ENCODE measurements at regions not wholly inside any gene's neighbourhood (a gene's known extent, or its start where the extent isn't known, plus 50 kb on each side); places are given as distances from the start of the nearest gene placed in this dataset.

DNA sequence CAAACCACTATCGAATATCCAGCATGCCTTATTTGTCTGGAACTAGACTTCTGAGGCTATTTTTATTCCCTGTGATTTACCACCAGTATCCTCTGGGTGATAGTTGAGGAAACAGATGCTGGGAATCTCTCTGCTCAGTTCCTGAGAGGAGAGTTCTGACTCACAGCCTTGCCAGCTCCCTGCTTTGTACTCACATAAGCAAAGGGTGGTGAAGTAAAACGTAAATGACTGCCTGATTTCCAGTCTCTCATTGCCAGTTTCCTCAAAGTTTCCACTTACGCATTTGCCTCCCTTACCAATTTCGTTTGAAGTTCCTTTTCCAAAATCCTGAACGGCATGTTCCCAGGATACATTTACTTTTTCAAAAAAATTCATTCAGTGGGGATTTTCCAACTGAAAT lies 69.2 kb upstream of the HNRNPA3 start:
- Histone ChIP-seq H3K79me2 (ENCODE audit: control insufficient read depth, insufficient read depth, low read length) (no peaks in the 10 kb centered on the region), H3K79me1 (ENCODE audit: low read length) (no peaks in the 10 kb centered on the region), H3K23ac (ENCODE audit: low read length) (no peak overlapping the region), H3K9ac (ENCODE audit: low read length) (no peak overlapping the region), H2BK120ac (ENCODE audit: low read depth, low read length) (no peak overlapping the region), H3K27me3 (ENCODE audit: insufficient read depth, low read length, poor library complexity) (peaks cover 3% of the 10 kb centered on the region), H3K4me2 (ENCODE audit: low read length) (no peak overlapping the region), H3K4me3 (ENCODE audit: low read length) (no peak overlapping the region), H3K36me3 (ENCODE audit: control insufficient read depth, insufficient read depth, low read length) (no peaks in the 10 kb centered on the region), H3K27ac (ENCODE audit: low read depth, low read length) (no peak overlapping the region), H4K5ac (ENCODE audit: low read length) (no peak overlapping the region), H3K18ac (ENCODE audit: low read length) (no peak overlapping the region), H3K4me1 (ENCODE audit: control insufficient read depth, low read depth, low read length) (no peaks in the 10 kb centered on the region), H2BK5ac (ENCODE audit: low read length) (no peak overlapping the region), H3K4ac (ENCODE audit: low read depth, low read length) (no peak overlapping the region), H2BK15ac (replicated peaks; ENCODE audit: low read depth) (no peak overlapping the region), H2AK5ac (ENCODE audit: low read length) (no peak overlapping the region), H3K56ac (ENCODE audit: low read length) (no peak overlapping the region), H4K8ac (ENCODE audit: low read depth, low read length) (no peak overlapping the region)
- WGBS (ENCODE audit: extremely low coverage, insufficient coverage, low lambda C conversion rate) = no CpG with 5 or more reads among the region's 5 CpGs
- DNase-seq = peak; percentile 66

DNA sequence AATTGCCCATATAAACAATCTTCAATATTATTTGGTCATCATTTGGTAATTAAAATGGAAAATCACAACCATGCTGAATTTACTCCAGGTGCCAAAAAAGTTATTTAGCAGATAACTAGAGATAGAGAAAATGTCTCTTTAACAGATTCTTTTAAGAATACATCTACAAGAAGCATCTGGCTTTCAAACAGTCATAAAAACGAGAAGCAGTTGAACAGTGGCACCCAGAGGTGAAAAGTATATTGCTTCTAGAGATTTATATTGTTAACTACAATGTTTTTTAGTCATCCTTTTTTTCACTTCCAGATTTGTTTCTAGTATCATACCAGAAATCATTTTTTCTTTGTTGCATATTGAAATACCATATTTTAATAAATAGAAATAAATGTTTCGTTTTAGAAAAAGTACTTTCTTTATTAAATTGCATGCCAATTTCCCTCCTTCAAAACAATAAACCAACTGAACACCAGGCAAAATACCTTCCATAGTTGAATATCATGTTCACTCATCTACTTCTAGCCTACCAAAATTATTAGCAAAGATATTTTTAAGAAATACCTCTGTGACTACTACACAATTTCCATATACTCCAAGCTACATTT lies 65.4 kb upstream of the HNRNPA3 start:
- Histone ChIP-seq H2AK5ac (ENCODE audit: low read length) (no peak overlapping the region), H4K8ac (ENCODE audit: low read depth, low read length) (no peak overlapping the region), H3K36me3 (ENCODE audit: control insufficient read depth, insufficient read depth, low read length) (no peaks in the 10 kb centered on the region), H3K4me3 (ENCODE audit: low read length) (no peak overlapping the region), H3K27ac (ENCODE audit: low read depth, low read length) (no peak overlapping the region), H3K4me1 (ENCODE audit: control insufficient read depth, low read depth, low read length) (no peaks in the 10 kb centered on the region), H3K4ac (ENCODE audit: low read depth, low read length) (no peak overlapping the region), H3K56ac (ENCODE audit: low read length) (no peak overlapping the region), H3K27me3 (ENCODE audit: insufficient read depth, low read length, poor library complexity) (peaks cover 3% of the 10 kb centered on the region), H3K9ac (ENCODE audit: low read length) (no peak overlapping the region), H3K18ac (ENCODE audit: low read length) (no peak overlapping the region), H2BK15ac (replicated peaks; ENCODE audit: low read depth) (no peak overlapping the region), H4K5ac (ENCODE audit: low read length) (no peak overlapping the region), H3K79me1 (ENCODE audit: low read length) (no peaks in the 10 kb centered on the region), H3K23ac (ENCODE audit: low read length) (no peak overlapping the region), H3K4me2 (ENCODE audit: low read length) (no peak overlapping the region), H2BK120ac (ENCODE audit: low read depth, low read length) (no peak overlapping the region), H2BK5ac (ENCODE audit: low read length) (no peak overlapping the region), H3K79me2 (ENCODE audit: control insufficient read depth, insufficient read depth, low read length) (no peaks in the 10 kb centered on the region)
- no CpG with 5 or more reads among the region's 2 CpGs for WGBS (ENCODE audit: extremely low coverage, insufficient coverage, low lambda C conversion rate)
- peak; percentile 64 for DNase-seq

DNA sequence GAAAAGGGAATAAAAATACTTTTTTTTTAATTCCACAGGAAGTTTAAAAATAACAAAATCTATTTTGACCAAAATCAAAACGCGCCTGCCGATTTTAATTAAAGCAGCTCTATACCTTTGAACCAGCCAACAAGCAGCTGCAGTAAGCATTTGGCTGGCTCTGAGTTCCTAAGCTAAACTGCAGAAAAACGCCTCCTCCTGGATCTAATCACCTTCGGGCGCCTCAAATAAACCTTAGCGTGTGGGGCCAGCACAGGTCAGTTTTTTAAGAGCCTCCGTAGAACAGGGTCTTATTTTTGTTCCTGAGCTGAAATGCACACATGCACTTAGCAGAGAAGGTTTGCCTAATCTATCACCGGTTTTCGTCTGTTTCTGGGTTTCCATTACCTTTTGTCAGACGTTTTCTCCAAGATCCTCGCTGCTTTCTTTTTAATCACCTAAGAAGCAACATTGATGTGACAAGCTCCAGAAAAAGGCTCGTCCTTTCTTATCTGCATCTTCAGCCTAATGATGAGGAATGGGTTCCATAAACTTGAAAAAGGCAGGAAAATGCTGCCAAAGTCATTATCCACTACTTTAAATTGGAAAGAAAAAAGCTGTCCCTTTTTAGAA lies 64.7 kb upstream of the HNRNPA3 start:
- H3K36me3 ChIP-seq (ENCODE audit: control insufficient read depth, insufficient read depth, low read length) = no peaks in the 10 kb centered on the region
- no peaks in the 10 kb centered on the region for H3K79me2 ChIP-seq (ENCODE audit: control insufficient read depth, insufficient read depth, low read length)
- H3K9ac ChIP-seq (ENCODE audit: low read length) = no peak overlapping the region
- peaks cover 3% of the 10 kb centered on the region for H3K27me3 ChIP-seq (ENCODE audit: insufficient read depth, low read length, poor library complexity)
- peak; percentile 39 for DNase-seq
- no CpG with 5 or more reads among the region's 13 CpGs for WGBS (ENCODE audit: extremely low coverage, insufficient coverage, low lambda C conversion rate)
- no peak overlapping the region for H3K4me2 ChIP-seq (ENCODE audit: low read length)
- H3K79me1 ChIP-seq (ENCODE audit: low read length) = no peaks in the 10 kb centered on the region
- H3K4me3 ChIP-seq (ENCODE audit: low read length) = no peak overlapping the region
- H3K4me1 ChIP-seq (ENCODE audit: control insufficient read depth, low read depth, low read length) = no peaks in the 10 kb centered on the region
- H2AK5ac ChIP-seq (ENCODE audit: low read length) = no peak overlapping the region
- H3K18ac ChIP-seq (ENCODE audit: low read length) = no peak overlapping the region
- no peak overlapping the region for H4K5ac ChIP-seq (ENCODE audit: low read length)
- H3K23ac ChIP-seq (ENCODE audit: low read length) = no peak overlapping the region
- H2BK5ac ChIP-seq (ENCODE audit: low read length) = no peak overlapping the region
- H2BK15ac ChIP-seq (replicated peaks; ENCODE audit: low read depth) = no peak overlapping the region
- no peak overlapping the region for H2BK120ac ChIP-seq (ENCODE audit: low read depth, low read length)
- H3K56ac ChIP-seq (ENCODE audit: low read length) = no peak overlapping the region
- H3K27ac ChIP-seq (ENCODE audit: low read depth, low read length) = no peak overlapping the region
- no peak overlapping the region for H3K4ac ChIP-seq (ENCODE audit: low read depth, low read length)
- no peak overlapping the region for H4K8ac ChIP-seq (ENCODE audit: low read depth, low read length)

DNA sequence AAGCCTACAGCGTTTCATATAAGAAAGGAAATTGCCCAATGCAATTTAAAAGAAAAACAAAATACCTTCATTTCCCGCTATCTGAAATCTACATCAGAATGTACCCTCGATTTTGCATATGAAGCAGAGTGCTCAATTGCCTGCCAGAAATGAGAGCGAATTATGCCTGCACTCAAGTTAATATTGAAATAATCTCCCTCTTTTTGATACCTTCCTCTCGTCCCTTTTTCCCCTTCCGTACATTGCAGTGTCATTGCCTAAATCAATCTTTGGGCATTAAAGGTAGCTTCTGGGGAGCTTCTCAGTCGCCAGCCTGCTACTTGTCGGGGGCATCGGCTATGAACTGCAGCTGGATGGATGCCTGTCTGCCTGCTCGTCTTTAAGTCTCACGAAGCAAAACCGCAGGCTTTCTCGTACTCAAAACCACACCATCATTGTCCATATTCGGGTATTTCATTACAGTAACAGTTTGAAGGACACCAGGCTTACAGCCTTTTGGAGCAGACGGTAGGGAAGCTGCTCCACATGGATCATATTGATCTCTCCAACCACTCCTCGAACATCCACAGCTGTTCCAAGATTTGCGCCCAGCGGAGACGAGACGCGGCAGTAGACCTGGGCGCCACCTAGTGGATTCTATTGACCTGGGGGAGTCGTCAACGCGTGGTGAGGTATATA lies 64.0 kb upstream of the HNRNPA3 start:
- Histone ChIP-seq H3K23ac (ENCODE audit: low read length) (no peak overlapping the region), H3K18ac (ENCODE audit: low read length) (no peak overlapping the region), H2AK5ac (ENCODE audit: low read length) (no peak overlapping the region), H2BK15ac (replicated peaks; ENCODE audit: low read depth) (no peak overlapping the region), H3K56ac (ENCODE audit: low read length) (peak overlapping the region; percentile 40), H3K4me2 (ENCODE audit: low read length) (peak overlapping the region; percentile 71), H3K9ac (ENCODE audit: low read length) (peak overlapping the region; percentile 37), H2BK120ac (ENCODE audit: low read depth, low read length) (no peak overlapping the region), H3K79me1 (ENCODE audit: low read length) (no peaks in the 10 kb centered on the region), H4K8ac (ENCODE audit: low read depth, low read length) (no peak overlapping the region), H3K4me1 (ENCODE audit: control insufficient read depth, low read depth, low read length) (no peaks in the 10 kb centered on the region), H4K5ac (ENCODE audit: low read length) (no peak overlapping the region), H3K27me3 (ENCODE audit: insufficient read depth, low read length, poor library complexity) (peaks cover 3% of the 10 kb centered on the region), H3K27ac (ENCODE audit: low read depth, low read length) (no peak overlapping the region), H3K79me2 (ENCODE audit: control insufficient read depth, insufficient read depth, low read length) (no peaks in the 10 kb centered on the region), H2BK5ac (ENCODE audit: low read length) (no peak overlapping the region), H3K36me3 (ENCODE audit: control insufficient read depth, insufficient read depth, low read length) (no peaks in the 10 kb centered on the region), H3K4ac (ENCODE audit: low read depth, low read length) (no peak overlapping the region), H3K4me3 (ENCODE audit: low read length) (no peak overlapping the region)
- DNase-seq = peak; percentile 87
- no CpG with 5 or more reads among the region's 25 CpGs for WGBS (ENCODE audit: extremely low coverage, insufficient coverage, low lambda C conversion rate)

DNA sequence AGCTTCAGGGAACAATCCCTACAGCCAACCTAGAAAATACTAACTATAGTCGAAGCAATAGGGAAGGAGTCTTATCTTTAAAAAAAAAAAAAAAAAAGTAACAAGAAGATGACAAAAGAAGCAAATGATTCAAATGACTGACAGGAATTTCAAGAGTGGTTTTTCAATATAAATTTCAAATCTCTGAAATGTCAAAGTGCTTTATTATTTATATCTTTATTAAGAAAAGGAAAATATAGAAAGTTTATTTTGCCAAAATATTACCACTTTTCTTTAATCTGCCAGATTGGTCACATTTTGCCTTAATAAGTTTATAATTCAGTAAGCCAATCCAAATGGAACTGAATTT lies 63.5 kb upstream of the HNRNPA3 start:
- Histone ChIP-seq H2BK15ac (replicated peaks; ENCODE audit: low read depth) (no peak overlapping the region), H3K23ac (ENCODE audit: low read length) (no peak overlapping the region), H3K4me2 (ENCODE audit: low read length) (no peak overlapping the region), H4K8ac (ENCODE audit: low read depth, low read length) (no peak overlapping the region), H4K5ac (ENCODE audit: low read length) (no peak overlapping the region), H3K36me3 (ENCODE audit: control insufficient read depth, insufficient read depth, low read length) (no peaks in the 10 kb centered on the region), H3K79me1 (ENCODE audit: low read length) (no peaks in the 10 kb centered on the region), H2BK120ac (ENCODE audit: low read depth, low read length) (no peak overlapping the region), H3K27ac (ENCODE audit: low read depth, low read length) (no peak overlapping the region), H3K4me3 (ENCODE audit: low read length) (no peak overlapping the region), H3K18ac (ENCODE audit: low read length) (no peak overlapping the region), H2AK5ac (ENCODE audit: low read length) (no peak overlapping the region), H3K27me3 (ENCODE audit: insufficient read depth, low read length, poor library complexity) (peaks cover 3% of the 10 kb centered on the region), H3K9ac (ENCODE audit: low read length) (no peak overlapping the region), H3K4me1 (ENCODE audit: control insufficient read depth, low read depth, low read length) (no peaks in the 10 kb centered on the region), H3K4ac (ENCODE audit: low read depth, low read length) (no peak overlapping the region), H3K56ac (ENCODE audit: low read length) (no peak overlapping the region), H3K79me2 (ENCODE audit: control insufficient read depth, insufficient read depth, low read length) (no peaks in the 10 kb centered on the region), H2BK5ac (ENCODE audit: low read length) (no peak overlapping the region)
- WGBS (ENCODE audit: extremely low coverage, insufficient coverage, low lambda C conversion rate) = no CpG with 5 or more reads among the region's 1 CpG
- DNase-seq = no peak
